CD4-positive, alpha-beta T cell treated with Interleukin-12 subunit alpha and Interleukin-12 subunit beta, for 1 hour (primary cell): ENCODE measurements at regions not wholly inside any gene's neighbourhood (a gene's known extent, or its start where the extent isn't known, plus 50 kb on each side); places are given as distances from the start of the nearest gene placed in this dataset.

Experiments
- DNase-seq: peaks from one replicate; pipeline ENCODE4 v3.0.0-alpha.2; 2020

DNA sequence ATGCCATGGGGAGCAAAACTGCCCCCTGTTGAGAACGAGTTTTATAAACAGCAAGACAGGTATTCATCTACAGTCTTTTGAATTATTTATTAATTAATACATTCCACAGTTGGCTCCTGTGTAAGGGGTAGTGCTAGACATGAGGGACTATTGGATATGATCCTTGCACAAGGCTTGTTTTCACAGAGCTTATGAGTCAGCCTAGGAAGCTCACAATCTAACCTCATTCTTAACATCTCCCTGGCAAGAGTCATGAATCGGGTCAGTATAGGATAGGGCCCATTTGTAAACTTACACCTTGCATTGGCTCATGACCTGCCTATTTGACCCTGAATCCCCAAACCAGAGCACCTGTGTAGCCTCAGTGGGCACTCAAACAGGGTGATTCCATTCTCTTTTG, 209.1 kb upstream of the HCCS start:
- DNase-seq: no peak

DNA sequence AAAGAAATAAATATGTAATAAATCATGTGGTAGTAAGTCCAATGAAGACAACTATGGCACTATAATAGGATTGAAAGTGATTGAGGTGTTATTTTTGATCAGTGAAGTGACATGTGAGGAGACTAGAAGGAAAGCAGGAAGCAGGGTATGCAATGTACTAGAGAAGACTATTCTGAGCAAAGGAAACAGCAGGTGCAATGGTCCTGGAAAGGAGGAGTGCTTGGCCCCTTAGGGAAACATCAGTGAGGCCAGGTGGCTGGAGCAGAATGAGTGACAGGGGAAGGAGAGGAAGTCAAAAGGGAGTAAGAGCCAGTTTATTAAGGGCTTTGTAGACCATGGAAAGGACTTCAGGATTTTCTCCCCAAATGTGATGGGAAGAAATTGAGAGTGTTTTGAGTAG, 207.6 kb upstream of the HCCS start:
- DNase-seq: no peak

GRCh38 chrX:10904220-10904619, 206.9 kb upstream of the HCCS start:
- no peak for DNase-seq

DNA sequence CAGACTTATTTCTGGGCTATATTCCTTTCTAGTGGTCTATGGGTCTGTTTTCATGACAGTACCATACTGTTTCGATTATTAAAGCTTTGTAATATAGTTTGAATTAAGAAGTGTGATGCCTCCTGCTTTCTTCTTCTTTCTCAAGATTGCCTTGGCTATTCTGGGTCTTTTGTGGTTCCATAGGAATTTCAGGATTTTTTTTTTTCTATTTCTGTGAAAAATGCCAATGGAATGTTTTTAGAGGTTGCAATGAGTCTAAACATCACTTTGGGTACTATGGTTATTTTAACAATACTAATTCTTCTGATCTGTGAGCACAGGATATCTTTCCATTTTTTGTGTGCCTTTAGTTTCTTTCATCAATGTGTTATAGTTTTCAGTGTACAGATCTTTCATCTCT, 204.3 kb upstream of the HCCS start:
- no peak for DNase-seq

- DNase-seq: no peak
Measured at GRCh38 chrX:10922159-10922558, 189.0 kb upstream of the HCCS start.

GRCh38 chrX:10922835-10923234, 188.3 kb upstream of the HCCS start:
- no peak for DNase-seq

- DNase-seq: no peak
Measured at GRCh38 chrX:10923466-10923865, 187.7 kb upstream of the HCCS start.

- DNase-seq: no peak
Measured at GRCh38 chrX:10926404-10926803, 184.7 kb upstream of the HCCS start.

DNA sequence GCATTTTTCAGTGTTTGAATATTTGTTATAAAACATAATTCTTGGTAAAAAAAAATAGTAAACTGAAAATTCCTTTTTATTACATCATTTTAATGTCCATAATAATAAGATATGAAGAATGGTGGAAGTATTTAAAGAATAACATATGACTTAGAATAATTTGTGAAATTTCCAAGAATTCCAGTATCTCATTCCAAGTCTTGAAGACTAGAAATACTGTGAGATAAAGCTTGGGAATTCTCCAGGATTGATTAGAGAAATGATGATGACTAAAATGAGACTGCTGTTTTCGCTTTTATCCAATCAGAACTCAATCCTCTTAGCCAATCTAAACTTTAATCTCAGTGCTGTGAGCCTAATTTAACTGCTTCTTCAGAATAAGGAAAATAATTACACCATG, 184.2 kb upstream of the HCCS start:
- DNase-seq: no peak

DNA sequence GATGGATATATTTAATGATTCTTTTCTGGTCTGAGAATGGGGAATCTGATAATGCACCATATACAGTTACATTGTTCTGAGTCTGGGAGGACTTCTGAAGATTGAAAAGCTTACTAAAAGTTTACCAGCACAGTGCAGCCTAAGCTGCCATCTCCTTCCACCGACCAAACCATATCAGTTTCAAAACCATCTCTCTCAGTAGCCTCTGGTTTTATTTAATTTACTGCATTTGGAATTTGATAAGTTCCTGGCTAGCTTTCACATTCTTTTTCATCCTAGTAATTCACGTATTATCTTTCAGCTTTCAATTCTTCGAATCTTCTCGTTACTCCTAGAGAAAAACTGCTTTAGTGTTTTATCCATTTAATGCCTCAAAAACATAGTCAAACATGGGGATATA, 181.4 kb upstream of the HCCS start:
- no peak for DNase-seq

DNA sequence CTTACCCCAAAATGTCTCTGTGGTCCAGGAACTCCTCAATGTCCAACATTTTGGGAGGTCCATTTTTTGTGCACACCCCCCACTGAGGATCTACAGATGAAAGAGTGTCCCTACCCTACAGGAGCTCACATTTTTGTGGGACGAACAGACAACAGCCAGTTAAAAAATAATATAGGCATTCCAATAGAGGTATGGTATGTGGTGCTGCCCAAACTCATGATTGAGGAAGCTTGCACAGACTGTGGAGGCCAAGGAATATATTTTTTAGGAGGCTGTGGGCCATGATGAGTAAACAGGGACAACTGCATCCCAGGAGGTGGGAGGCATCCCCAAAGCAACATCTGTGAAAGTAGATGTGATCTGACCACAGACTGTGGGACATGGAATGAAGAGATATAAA, 181.0 kb upstream of the HCCS start:
- no peak for DNase-seq

GRCh38 chrX:10931976-10932375, 179.2 kb upstream of the HCCS start:
- DNase-seq: no peak

- no peak for DNase-seq
Measured at GRCh38 chrX:10932842-10933440, 178.2 kb upstream of the HCCS start.

- no peak for DNase-seq
Measured at GRCh38 chrX:10935501-10935900, 175.6 kb upstream of the HCCS start.

DNA sequence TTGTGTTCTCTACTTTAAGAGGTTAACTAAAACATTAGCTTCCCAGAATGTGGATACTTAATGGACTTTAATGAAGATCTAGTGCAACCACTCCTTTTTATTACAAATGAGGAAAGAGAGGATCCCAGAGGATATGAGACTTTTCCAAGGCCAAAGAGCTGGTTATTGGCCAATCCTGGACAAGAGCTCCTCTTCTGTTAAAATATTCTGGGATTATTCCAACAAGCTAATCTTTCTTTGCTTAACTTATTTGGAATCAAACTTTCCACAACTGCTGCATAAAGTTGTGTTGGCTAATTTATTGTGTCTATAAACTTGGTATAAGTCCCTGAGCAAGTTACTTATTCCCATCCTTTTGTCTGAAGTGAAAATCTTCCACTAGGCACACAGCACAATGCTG, 174.2 kb upstream of the HCCS start:
- no peak for DNase-seq

DNA sequence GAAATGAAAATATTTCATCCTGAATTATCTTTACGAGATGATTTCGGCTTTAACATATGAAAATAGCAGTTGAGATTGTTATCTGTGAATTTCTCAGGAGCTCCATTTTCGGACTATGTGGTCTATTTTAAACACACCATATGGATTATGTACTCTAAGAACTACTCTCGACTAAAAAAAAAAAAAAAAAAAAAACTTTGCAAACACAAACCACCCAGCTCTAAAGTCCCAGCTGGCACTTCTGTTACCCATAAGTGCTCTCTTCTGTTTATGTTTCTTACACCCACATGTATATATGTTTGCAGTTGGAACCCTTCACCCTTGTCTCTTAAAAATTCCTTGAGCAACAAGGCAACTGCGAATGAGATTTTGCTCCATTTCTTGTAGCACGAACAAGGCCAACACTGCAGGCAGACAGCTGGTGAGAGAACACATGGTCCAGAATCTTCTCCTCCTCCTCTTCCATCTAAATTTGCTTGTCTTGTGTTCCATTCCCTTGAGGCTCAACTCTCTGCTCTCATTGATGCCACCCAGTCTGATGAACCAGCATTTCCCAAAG, 172.7 kb upstream of the HCCS start:
- no peak for DNase-seq

- no peak for DNase-seq
Measured at GRCh38 chrX:10939424-10939823, 171.7 kb upstream of the HCCS start.

DNA sequence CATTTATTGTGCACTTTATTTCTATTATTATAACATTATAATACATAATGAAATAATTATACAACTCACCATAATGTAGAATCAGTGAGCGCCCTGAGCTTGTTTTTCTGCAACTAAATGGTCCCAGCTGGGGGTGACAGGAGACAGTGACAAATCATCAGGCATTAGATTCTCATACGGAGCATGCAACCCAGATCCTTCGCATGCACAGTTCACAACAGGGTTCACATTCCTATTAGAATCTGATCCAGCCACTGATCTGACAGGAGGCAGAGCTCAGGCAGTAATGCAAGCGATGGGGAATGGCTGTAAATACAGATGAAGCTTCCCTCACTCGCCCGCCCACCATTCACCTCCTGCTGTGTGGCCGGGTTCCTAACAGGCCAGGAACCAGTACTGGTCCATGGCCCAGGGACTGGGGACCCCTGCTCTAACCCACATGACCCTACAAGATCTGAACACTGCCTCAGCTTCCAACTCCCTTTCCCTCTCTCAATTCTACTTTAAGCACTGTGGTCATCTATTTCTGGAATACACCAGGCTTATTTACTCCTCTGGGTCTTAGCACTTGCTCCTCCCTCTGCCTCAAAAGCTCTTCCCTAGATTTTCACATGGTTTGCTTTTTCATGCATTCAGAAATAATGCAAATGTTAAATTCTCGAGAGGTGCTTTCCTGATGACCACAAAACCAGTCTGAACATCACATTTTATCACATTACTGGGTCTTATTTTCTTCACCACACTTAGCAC, 166.8 kb upstream of the HCCS start:
- DNase-seq: no peak

GRCh38 chrX:10945498-10945897, 165.6 kb upstream of the HCCS start:
- DNase-seq: no peak

DNA sequence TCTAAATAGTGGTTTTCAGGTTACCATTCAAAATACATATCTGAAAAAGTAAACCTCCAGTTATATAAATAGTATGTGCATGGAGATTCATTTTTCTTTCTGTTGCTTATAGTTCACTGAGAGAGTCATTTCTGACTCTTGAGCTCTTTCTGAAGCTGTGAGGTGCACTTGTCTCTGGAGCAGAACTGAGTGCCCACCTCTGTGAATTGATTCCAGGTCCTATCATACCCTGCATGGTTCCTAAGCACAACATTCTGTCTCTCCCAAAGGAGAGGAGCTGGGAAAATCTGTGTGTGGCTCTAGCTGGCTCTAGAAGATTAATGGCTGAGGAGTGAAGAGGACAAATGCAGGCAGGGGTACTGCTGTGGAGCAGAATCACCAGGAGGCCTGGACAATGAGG, 161.6 kb upstream of the HCCS start:
- no peak for DNase-seq

DNA sequence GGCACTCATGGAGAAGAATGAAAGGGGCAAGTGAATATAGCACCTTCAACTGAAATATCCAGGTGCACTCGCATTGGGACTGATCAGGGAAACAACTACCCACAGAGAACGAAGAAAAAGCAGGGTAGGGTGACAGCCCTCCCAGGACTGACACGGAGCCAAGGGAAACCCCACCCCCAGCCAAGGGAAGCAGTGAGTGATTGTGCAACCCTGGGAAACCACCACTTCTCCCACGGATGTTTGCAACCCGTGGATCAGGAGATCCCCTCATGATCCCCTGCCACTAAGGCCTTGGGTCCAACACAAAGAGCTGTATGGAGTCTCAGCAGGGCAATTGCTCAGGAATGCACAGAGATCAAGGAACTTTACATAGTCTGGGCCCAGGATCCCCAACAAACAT, 158.5 kb upstream of the HCCS start:
- no peak for DNase-seq

DNA sequence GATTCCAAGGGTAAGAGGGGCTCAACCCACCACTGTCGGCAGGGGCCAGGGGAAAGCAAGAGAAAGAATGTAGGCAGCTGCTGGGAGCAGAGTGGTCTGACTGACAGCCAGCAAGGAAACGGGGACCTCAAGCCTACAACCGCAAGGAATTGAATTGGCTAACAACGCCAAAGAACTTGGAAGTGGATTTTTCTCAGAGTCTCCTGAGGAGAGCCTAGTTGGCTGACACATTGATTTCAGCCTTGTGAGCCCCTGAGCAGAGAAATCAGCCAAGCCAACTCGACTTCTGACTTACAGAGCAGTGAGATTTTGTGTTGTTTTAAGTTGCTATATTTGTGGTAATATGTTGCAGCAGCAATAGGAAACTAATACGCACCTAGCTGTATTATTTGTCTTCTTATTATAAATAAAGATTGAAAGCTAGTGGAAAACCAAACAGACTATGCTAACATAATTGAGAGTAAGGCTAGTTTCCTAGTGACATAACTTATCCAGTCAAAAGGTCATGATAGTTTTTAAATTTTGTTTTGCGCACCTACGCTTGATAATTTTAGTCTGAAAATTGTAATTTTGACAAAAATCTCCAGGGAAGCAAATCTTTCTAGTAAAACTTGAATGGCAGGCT, 145.8 kb upstream of the HCCS start:
- DNase-seq: no peak

DNA sequence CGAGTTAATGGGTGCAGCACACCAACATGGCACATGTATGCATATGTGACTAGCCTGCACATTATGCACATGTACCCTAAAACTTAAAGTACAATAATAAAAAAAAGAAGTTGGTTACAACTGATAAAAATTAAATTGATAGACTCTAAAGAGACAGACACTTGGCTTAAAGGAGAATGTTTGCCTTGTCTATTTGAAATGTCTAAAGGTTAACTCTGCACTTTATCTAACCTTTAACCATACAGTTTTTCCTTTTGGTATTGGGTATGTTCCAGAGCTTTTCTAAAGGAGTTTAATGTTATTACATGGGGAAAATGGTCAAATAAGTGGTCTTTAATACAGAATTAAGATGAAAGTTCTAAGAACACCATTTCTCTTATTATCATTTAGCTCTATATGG, 145.1 kb upstream of the HCCS start:
- DNase-seq: no peak

GRCh38 chrX:10971176-10971575, 140.0 kb upstream of the HCCS start:
- DNase-seq: no peak
